NCI-H82 (cell line): ENCODE measurements at regions not wholly inside any gene's neighbourhood (a gene's known extent, or its start where the extent isn't known, plus 50 kb on each side); places are given as distances from the start of the nearest gene placed in this dataset.
A peak's percentile ranks its signal among the peaks of the same experiment; 100 is the strongest.

Experiments
- DNase-seq: peaks from one replicate; lab custom pipeline; 2025; lab: John Stamatoyannopoulos, UW

DNA sequence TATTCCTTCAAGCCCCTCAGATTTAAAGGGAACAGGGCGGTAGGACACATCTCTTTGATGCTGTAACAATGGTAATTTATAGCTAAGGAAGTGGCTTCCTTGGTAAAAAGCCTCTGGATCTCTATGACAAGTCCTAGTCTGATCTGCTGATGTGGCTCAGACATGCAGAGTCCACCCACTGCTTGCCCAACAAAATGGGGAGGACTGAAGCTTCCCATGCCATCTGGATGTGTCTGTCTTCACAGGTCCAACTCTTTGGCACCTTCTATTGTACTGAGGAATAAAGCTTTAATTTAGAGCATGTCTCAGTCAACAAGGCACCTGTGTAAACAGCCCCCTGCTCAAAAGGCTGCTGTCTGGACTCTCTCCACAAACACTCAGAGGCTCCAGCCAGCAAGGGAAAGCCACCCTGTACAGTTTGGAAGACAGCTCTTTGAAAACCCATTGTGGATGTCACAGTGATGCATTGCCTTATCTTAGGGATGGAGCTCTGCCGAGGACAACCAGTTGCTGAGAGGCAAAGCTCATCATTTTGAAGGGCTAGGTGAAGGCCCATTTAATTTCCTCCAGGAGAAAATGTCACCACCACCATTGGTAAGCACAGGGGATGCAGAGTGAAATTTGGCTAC is 348.6 kb upstream of the GRM7 start:
- DNase-seq, result no peak

GRCh38 chr3:6516143-6516542 is 344.8 kb upstream of the GRM7 start:
- peak; percentile 33 for DNase-seq

GRCh38 chr3:6516694-6517093 is 344.2 kb upstream of the GRM7 start:
- DNase-seq, result no peak

- no peak for DNase-seq
Observed at GRCh38 chr3:6518709-6519345, 342.1 kb upstream of the GRM7 start.

- DNase-seq, result no peak
Observed at GRCh38 chr3:6521369-6522113, 339.4 kb upstream of the GRM7 start.

- no peak for DNase-seq
Observed at GRCh38 chr3:6522191-6522590, 338.7 kb upstream of the GRM7 start.

GRCh38 chr3:6523043-6523442 is 337.9 kb upstream of the GRM7 start:
- DNase-seq, result no peak

- DNase-seq, result no peak
Observed at GRCh38 chr3:6524479-6524878, 336.4 kb upstream of the GRM7 start.

GRCh38 chr3:6526321-6526720 is 334.6 kb upstream of the GRM7 start:
- no peak for DNase-seq

DNA sequence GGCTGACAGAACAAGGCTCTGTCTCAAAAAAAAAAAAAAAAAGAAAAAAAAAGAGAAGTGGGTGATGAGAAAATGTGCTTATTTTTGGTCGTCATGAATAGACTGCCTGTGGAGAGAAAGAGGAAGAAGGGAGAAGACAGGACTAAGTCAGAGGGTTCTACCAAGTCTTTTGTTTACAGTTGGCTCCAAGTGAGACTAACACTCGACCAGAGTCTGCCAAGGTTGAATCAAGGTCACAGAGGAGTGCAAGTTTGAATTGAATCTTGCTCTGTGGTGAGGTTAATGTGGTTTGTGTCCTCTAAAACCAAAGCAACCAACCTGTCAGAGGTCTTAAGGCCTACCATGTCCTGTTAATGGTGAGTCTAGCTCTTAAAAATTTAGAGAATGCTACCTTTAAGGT is 334.1 kb upstream of the GRM7 start:
- DNase-seq, result no peak

DNA sequence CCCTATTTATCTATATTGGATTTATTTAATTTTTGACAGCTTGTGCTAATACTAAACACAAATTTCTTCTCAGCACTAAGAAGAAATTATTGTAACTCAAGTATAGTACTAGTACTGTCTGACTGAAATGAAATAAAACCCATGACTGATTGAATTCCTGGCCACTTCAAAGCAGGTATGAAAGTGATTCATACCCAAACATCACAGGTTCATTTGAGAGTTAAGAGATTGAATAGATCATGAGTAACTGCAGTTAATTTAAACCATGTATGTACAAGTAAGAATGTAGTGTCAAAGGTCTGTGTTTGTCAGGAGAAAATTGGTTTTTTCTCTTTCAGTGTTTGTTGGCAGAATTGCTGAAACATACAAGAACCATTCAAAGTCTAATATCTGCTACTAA is 332.0 kb upstream of the GRM7 start:
- DNase-seq, result no peak

GRCh38 chr3:6531153-6531552 is 329.8 kb upstream of the GRM7 start:
- no peak for DNase-seq

DNA sequence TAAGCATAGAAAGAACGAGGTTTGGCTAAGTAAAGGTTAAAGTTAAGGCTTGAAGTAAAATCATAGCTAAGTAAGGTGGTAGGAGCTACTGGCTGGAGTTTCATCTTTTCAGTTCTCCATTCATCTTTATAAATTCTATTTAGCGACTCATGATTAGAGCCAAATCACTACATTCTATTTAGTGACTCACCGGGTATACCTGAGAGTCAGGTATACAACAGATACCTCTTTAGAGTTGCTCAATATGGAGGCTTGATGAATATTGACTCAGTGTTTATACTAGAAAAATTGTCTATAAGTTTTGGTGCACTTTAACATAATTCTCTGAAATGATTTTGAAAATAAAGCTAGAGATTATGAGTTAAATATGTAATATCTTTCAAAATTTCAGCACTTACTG is 328.8 kb upstream of the GRM7 start:
- no peak for DNase-seq

- DNase-seq, result no peak
Observed at GRCh38 chr3:6540981-6541380, 319.9 kb upstream of the GRM7 start.

DNA sequence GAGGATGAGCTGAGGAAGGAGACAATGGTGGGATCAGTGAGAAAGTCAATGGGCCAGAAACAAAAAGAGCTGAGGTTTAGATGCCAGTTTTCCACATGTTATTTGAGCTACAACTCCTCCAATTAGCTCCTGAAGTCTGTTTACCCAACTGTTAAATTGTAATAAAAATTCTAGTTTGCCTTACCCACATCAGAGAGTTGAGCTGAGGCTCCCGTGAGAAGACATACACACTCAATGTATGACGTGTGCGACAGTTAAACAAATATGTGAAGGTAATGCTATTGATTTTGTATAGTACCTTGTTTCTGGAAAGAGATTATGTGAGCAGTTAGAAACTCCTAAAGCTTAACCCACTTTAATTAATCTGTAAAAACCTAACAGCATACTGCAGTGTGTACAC is 318.1 kb upstream of the GRM7 start:
- DNase-seq, result no peak

GRCh38 chr3:6549296-6549695 is 311.6 kb upstream of the GRM7 start:
- DNase-seq, result no peak

GRCh38 chr3:6551165-6551564 is 309.8 kb upstream of the GRM7 start:
- no peak for DNase-seq

DNA sequence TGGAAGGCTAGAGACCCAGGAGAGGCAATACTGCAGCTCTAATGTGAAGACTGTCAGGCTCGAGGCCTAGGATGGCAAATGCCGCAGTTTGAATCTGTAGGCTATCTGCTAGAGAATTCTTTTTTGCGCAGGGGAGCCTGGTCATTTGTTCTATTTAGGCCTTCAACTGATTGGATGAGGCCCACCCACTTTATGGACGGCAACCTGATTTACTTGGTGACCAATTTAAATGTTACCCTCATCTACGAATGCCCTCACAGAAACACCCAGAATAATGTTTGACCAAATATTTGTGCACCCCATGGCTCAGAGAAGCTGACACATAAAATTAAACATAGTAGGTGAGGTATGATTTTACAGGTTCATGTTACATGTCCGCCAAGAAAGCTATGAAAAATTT is 300.7 kb upstream of the GRM7 start:
- no peak for DNase-seq

DNA sequence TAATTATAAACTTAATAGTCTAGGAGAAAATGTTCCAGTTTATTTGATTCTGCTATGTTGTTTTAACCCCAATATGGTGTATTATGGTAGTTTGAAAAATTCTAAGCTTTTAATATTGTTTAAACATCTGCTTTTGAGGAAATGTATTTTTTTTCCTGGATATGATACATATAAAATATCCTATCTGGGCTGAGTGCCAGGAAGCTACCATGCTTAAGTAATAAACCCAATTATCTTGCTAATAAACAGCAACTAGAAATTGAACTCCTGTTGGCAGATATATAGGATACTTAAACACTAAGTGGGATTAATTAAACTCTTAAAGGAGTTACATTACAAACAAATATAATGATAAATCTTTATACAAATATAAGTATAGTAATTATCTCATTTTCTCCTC is 293.7 kb upstream of the GRM7 start:
- peak; percentile 14 for DNase-seq

- no peak for DNase-seq
Observed at GRCh38 chr3:6568999-6569493, 291.9 kb upstream of the GRM7 start.

DNA sequence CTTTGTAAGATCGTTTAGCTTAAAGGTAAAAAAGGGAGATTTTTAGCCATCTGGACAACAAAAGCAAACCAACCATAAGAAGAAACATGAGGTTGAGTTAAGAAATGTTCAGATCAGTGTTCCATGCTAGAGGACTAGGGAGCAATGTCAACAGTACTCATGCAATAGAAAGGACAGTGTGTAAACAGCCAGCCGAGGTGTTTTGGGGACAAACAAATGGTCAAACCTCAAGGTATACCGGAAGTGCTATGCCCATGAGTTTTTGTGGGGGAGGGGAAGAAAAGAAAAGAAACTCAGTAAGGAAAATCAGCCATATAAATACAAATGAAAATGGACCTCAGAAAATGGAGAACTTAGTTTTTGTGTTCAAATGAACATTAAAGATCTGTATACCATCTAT is 289.5 kb upstream of the GRM7 start:
- DNase-seq, result no peak

DNA sequence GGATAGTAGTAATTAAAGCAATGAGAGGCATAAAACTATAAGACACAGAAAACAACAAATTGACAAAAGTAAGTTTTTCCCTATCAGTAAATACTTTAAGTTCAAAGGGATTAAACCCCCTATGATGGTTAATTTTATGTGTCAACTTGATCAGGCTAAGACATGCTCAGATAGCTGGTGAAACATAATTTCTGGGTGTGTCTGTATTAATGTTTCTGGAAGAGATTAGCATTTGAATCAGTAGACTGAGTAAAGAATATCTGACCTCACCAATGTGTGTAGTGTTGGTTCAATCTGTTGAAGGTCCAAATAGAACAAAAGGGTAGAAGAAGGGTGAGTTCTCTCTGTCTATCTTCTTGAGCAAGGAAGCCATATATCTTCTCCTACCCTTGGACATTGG is 283.3 kb upstream of the GRM7 start:
- DNase-seq, result no peak

DNA sequence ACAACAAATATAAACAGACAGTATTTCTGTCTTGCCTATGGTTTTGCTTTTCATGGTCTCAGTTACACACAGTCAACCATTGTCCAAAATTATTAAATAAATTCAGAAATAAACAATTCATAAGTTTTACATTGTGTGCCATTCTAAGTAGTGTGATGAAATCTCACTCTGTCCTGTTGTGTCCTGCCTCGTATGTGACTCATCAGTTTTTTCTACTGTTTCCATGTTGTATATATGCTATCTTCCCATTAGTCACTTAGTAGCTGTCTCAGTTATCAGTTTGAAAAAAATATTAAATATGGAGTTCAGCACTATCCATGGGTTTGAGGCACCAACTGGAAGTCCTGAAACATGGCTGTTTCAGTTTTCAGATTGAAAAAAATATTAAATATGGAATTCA is 282.4 kb upstream of the GRM7 start:
- DNase-seq, result no peak
